Panc1 (cell line): ENCODE measurements at regions not wholly inside any gene's neighbourhood (a gene's known extent, or its start where the extent isn't known, plus 50 kb on each side); places are given as distances from the start of the nearest gene placed in this dataset.

Experiments used
- ATAC-seq: fragments of 200-7000 bp; cut with Tn5 transposase; 2 replicates; pipeline ENCODE4 v1.9.1; 2020; ENCODE audit warnings: mild to moderate bottlenecking, moderate library complexity
- BruUV-seq: library from RNA; stranded (reverse); fragments of 400-500 nt; replicated peaks from 2 replicates; lab custom pipeline; 2021; lab: Mats Ljungman, UMichigan
- CTCF ChIA-PET: fragments of 300-600 bp; sonication (Branson Sonifier 250); formaldehyde crosslinking; loops from one replicate; lab custom pipeline; 2022; ENCODE audit warnings: antibody characterized with exemption; lab: Charles Lee
- POLR2A ChIA-PET: fragments of 300-600 bp; sonication (Branson Sonifier 250); formaldehyde crosslinking; loops from one replicate; lab custom pipeline; 2022; ENCODE audit warnings: antibody characterized with exemption; lab: Charles Lee
- DNase-seq: peaks from one replicate; pipeline ENCODE4 v3.0.0-alpha.2; 2010; ENCODE audit warnings: low read depth, low spot score
- H3K27ac ChIP-seq: 2 replicates; pipeline ENCODE4 v1.5.1; 2011; ENCODE audit warnings: mild to moderate bottlenecking, low read length, inconsistent platforms
- H3K27me3 ChIP-seq: fragments of 200-500 bp; sonication (Bioruptor generic); 2 replicates; pipeline ENCODE4 v1.6.0; 2014; ENCODE audit warnings: low read length, inconsistent platforms; ENCODE audit not compliant: control insufficient read depth, insufficient read depth
- H3K36me3 ChIP-seq: fragments of 200-500 bp; sonication (Bioruptor generic); 2 replicates; pipeline ENCODE4 v1.5.1; 2014; ENCODE audit warnings: inconsistent platforms, mild to moderate bottlenecking, low read length, moderate library complexity; ENCODE audit not compliant: control insufficient read depth, insufficient read depth
- H3K4me1 ChIP-seq: 2 replicates; pipeline ENCODE4 v1.5.1; 2011; ENCODE audit warnings: inconsistent platforms, mild to moderate bottlenecking, low read length, moderate library complexity; ENCODE audit not compliant: control insufficient read depth, insufficient read depth
- H3K4me3 ChIP-seq, 2 experiments: 2 replicates each; pipeline ENCODE4 v1.5.1; 2011 to 2012; ENCODE audit warnings: low read depth in 2 of 2, low read length in 2 of 2, mild to moderate bottlenecking in 2 of 2, inconsistent platforms in 1 of 2, moderate library complexity in 1 of 2
- H3K9me3 ChIP-seq: fragments of 200-500 bp; sonication (Bioruptor generic); 2 replicates; pipeline ENCODE4 v1.5.1; 2014; ENCODE audit warnings: low read depth, mild to moderate bottlenecking, inconsistent platforms, low read length, moderate library complexity; ENCODE audit not compliant: control insufficient read depth, insufficient read depth
- CTCF ChIP-seq: fragments of 450-650 bp; IDR thresholded peaks from 2 replicates; pipeline ENCODE4 v1.5.1; 2017; ENCODE audit warnings: mild to moderate bottlenecking
- POLR2AphosphoS5 ChIP-seq: IDR thresholded peaks from 2 replicates; pipeline ENCODE4 v1.6.1; 2012; ENCODE audit warnings: mild to moderate bottlenecking, low read depth, low read length, moderate library complexity
- SIN3A ChIP-seq: IDR thresholded peaks from 2 replicates; pipeline ENCODE4 v1.6.1; 2012; ENCODE audit warnings: low read depth, mild to moderate bottlenecking, low read length, moderate library complexity, borderline replicate concordance; ENCODE audit not compliant: insufficient read depth
- TCF7L2 ChIP-seq: IDR thresholded peaks from 2 replicates; pipeline ENCODE4 v1.6.1; 2011; ENCODE audit warnings: mild to moderate bottlenecking, low read depth, low read length, inconsistent platforms
- in situ Hi-C: cut with HindIII; loops from 2 replicates; pipeline ENCODE4 v1.10.0; 2016; ENCODE audit warnings: low sequenced_read_pairs, low pct_unique_long_range_greater_than_20kb
- intact Hi-C: fragments of 100-400 bp; cut with micrococcal nuclease; formaldehyde crosslinking; loops from one replicate; pipeline ENCODE4 v1.10.0; 2022; ENCODE audit not compliant: unreplicated experiment
- TF ChIP-seq, protein P1 (sequence below), 2 experiments: IDR thresholded peaks; 2 replicates each; pipeline ENCODE4 v1.6.1; 2011 to 2012; ENCODE audit warnings: low read depth in 2 of 2, control low read depth in 1 of 2, low read length in 1 of 2, mild to moderate bottlenecking in 1 of 2, moderate library complexity in 1 of 2; ENCODE audit not compliant: insufficient read depth in 1 of 2

GRCh38 chr1:82486468-82486867 lies 685.7 kb downstream of the ADGRL2 start:
- ATAC-seq = no peak
- intact Hi-C loops (no loop called here), in situ Hi-C loops (no loop called here)
- no TSS peak for BruUV-seq
- POLR2A ChIA-PET = no interaction called here
- no peak for DNase-seq
- H3K4me3 ChIP-seq = no peak overlapping the region
- CTCF ChIA-PET = no interaction called here
- TF ChIP-seq TCF7L2 (no peak), SIN3A (no peak), POLR2AphosphoS5 (no peak), CTCF (no peak)
- TF ChIP-seq, protein P1, sequence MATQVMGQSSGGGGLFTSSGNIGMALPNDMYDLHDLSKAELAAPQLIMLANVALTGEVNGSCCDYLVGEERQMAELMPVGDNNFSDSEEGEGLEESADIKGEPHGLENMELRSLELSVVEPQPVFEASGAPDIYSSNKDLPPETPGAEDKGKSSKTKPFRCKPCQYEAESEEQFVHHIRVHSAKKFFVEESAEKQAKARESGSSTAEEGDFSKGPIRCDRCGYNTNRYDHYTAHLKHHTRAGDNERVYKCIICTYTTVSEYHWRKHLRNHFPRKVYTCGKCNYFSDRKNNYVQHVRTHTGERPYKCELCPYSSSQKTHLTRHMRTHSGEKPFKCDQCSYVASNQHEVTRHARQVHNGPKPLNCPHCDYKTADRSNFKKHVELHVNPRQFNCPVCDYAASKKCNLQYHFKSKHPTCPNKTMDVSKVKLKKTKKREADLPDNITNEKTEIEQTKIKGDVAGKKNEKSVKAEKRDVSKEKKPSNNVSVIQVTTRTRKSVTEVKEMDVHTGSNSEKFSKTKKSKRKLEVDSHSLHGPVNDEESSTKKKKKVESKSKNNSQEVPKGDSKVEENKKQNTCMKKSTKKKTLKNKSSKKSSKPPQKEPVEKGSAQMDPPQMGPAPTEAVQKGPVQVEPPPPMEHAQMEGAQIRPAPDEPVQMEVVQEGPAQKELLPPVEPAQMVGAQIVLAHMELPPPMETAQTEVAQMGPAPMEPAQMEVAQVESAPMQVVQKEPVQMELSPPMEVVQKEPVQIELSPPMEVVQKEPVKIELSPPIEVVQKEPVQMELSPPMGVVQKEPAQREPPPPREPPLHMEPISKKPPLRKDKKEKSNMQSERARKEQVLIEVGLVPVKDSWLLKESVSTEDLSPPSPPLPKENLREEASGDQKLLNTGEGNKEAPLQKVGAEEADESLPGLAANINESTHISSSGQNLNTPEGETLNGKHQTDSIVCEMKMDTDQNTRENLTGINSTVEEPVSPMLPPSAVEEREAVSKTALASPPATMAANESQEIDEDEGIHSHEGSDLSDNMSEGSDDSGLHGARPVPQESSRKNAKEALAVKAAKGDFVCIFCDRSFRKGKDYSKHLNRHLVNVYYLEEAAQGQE (IDR thresholded peaks at IDR 0.05; ENCODE audit: insufficient read depth in 1 of 2, low read depth in 2 of 2, low read length in 1 of 2) = no peak
- no peaks in the 10 kb centered on the region for H3K36me3 ChIP-seq
- H3K4me1 ChIP-seq = no peaks in the 10 kb centered on the region
- H3K27ac ChIP-seq = no peak overlapping the region
- no peaks in the 10 kb centered on the region for H3K27me3 ChIP-seq
- no peaks in the 10 kb centered on the region for H3K9me3 ChIP-seq

DNA sequence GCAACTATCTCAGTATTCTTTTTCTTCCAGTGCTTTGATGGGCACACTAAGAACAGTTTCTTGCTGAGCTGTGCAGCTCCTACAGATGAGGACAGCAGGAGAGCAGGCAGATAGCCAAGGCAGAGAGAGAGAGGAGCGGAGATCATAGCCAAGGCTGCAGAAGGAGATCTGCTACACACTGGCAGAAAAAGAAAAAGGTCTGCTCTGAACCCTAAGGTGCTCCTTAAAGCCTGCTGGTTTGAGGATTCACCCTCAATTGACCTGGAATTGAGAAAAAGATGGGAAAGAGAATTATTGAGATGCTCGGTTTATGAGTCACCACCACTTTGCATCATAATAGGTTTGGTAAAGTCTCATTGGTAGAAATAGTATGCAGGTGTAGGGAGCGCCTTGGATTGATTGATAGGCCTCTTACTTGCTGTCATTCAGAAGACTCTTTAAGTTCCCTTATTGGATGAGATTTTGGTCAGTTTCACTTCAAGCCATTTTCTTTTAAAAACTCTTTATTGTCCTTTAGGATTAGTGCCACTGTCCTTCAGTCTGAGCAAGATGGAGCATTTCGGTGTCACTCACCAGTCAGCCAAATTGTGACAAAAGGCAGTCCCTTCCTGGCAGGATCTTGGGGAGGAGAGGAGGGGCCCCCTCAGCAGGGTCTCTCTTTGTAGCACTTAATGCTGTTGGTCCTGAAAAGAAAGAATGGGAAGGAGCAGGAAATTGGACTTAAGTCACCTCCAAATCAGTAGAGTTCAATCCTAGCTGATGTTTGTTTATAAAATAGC lies 685.0 kb downstream of the ADGRL2 start:
- in situ Hi-C loops = no loop called here
- POLR2A ChIA-PET = no interaction called here
- no peak for ATAC-seq

More for the DNA sequence above, 685.0 kb downstream of the ADGRL2 start:
- no TSS peak for BruUV-seq
- Histone ChIP-seq H3K9me3 (no peaks in the 10 kb centered on the region), H3K36me3 (no peaks in the 10 kb centered on the region), H3K27me3 (no peaks in the 10 kb centered on the region), H3K27ac (no peak overlapping the region), H3K4me3 (no peak overlapping the region), H3K4me1 (no peaks in the 10 kb centered on the region)
- TF ChIP-seq POLR2AphosphoS5 (no peak), TCF7L2 (no peak), CTCF (no peak), SIN3A (no peak)
- TF ChIP-seq, protein P1 (IDR thresholded peaks at IDR 0.05; ENCODE audit: insufficient read depth in 1 of 2, low read depth in 2 of 2, low read length in 1 of 2) = no peak
- intact Hi-C loops = no loop called here
- no peak for DNase-seq
- CTCF ChIA-PET = no interaction called here
